ENCODE measurements at regions not wholly inside any gene's neighbourhood (a gene's known extent, or its start where the extent isn't known, plus 50 kb on each side); places are given as distances from the start of the nearest gene placed in this dataset.
A peak's percentile ranks its signal among the peaks of the same experiment; 100 is the strongest.

DNA sequence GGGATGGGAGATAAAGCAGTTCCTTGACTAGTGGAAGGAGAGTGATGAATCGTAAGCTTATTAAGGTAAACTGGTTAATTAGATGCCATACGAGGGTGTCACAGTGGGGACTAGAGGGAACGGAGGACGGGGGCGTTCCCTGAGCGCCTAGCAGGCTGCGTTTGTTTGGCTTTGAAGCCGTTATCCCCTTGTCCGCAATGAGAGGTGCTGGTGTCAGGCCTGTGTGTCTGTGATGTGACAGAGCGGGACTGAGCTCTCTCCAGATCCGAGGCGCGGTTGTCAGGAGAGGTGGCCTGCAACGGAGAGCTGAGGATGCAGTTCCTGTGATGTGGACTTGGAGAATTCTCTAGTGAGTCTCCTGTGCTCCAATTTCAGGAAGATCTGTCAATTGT lies 60.0 kb upstream of the PRPS1L1 start:
- no peak overlapping the region for H4K91ac ChIP-seq (ENCODE audit: low read depth, low read length, poor library complexity)
- peak overlapping the region in 1 of 2 donors; percentile 80 for H3K4me3 ChIP-seq (ENCODE audit: low read length in 2 of 2)
- peak overlapping the region; percentile 96 for H2AFZ ChIP-seq (ENCODE audit: low read length)
- H3K18ac ChIP-seq (ENCODE audit: low read length), result no peak overlapping the region
- H2BK5ac ChIP-seq (ENCODE audit: low read length), result no peak overlapping the region
- no peak overlapping the region for H3K27ac ChIP-seq (replicated peaks; ENCODE audit: low read length)
- peak; percentile 11 for DNase-seq (ENCODE audit: low spot score)
- H3K9ac ChIP-seq (ENCODE audit: low read depth, low read length, poor library complexity), result no peak overlapping the region
- peaks cover 2 to 58% (median 20%) of the 10 kb centered on the region in 3 experiments for H3K27me3 ChIP-seq (ENCODE audit: control insufficient read depth in 3 of 3, insufficient read depth in 3 of 3, low read depth in 1 of 3, low read length in 3 of 3)
- H2BK12ac ChIP-seq (ENCODE audit: low read length), result no peak overlapping the region
- H3K4me2 ChIP-seq (ENCODE audit: insufficient read depth, low read length, poor library complexity, severe bottlenecking), result peak overlapping the region; percentile 89
- peaks cover 0 to 2% of the 10 kb centered on the region in 2 donors for H3K9me3 ChIP-seq (replicated peaks in 1 of 2; ENCODE audit: control insufficient read depth in 2 of 2, insufficient read depth in 1 of 2, low read depth in 1 of 2, low read length in 2 of 2)
- H2AK5ac ChIP-seq (ENCODE audit: low read depth, low read length), result no peak overlapping the region
- peaks cover 7 to 9% of the 10 kb centered on the region in 2 donors for H3K4me1 ChIP-seq (ENCODE audit: control insufficient read depth in 2 of 2, insufficient read depth in 1 of 2, low read depth in 1 of 2, low read length in 2 of 2)
- peak overlapping the region; percentile 57 for H3K23ac ChIP-seq (ENCODE audit: low read depth, low read length, poor library complexity)
- no CpG with 5 or more reads among the region's 14 CpGs for WGBS, 2 donors (ENCODE audit: extremely low coverage in 2 of 2, insufficient read length in 2 of 2, insufficient replicate concordance in 1 of 2)
- no peak overlapping the region for H3K4ac ChIP-seq (ENCODE audit: low read length)
- H2BK120ac ChIP-seq (ENCODE audit: low read depth, low read length), result no peak overlapping the region
- H3K14ac ChIP-seq (ENCODE audit: low read length), result no peak overlapping the region
- H3K36me3 ChIP-seq (replicated peaks in 1 of 2; ENCODE audit: control insufficient read depth in 2 of 2, insufficient read depth in 2 of 2, low read length in 2 of 2), result no peaks in the 10 kb centered on the region
- H2BK15ac ChIP-seq (ENCODE audit: low read length), result no peak overlapping the region
- H4K8ac ChIP-seq (ENCODE audit: low read depth, low read length), result no peak overlapping the region
- peaks cover 1% of the 10 kb centered on the region for H3K79me1 ChIP-seq (ENCODE audit: low read depth, low read length)

- Histone ChIP-seq H2BK12ac (ENCODE audit: low read length) (no peak overlapping the region), H3K14ac (ENCODE audit: low read length) (no peak overlapping the region), H2AFZ (ENCODE audit: low read length) (no peak overlapping the region), H3K36me3 (replicated peaks in 1 of 2; ENCODE audit: control insufficient read depth in 2 of 2, insufficient read depth in 2 of 2, low read length in 2 of 2) (no peaks in the 10 kb centered on the region), H2BK5ac (ENCODE audit: low read length) (no peak overlapping the region), H3K18ac (ENCODE audit: low read length) (no peak overlapping the region), H2BK15ac (ENCODE audit: low read length) (no peak overlapping the region), H3K27ac (replicated peaks; ENCODE audit: low read length) (no peak overlapping the region), H4K8ac (ENCODE audit: low read depth, low read length) (no peak overlapping the region), H3K4ac (ENCODE audit: low read length) (no peak overlapping the region), H3K9ac (ENCODE audit: low read depth, low read length, poor library complexity) (no peak overlapping the region), H2BK120ac (ENCODE audit: low read depth, low read length) (no peak overlapping the region), H3K4me2 (ENCODE audit: insufficient read depth, low read length, poor library complexity, severe bottlenecking) (no peak overlapping the region), H3K4me3 (ENCODE audit: low read length in 2 of 2) (no peak overlapping the region), H3K79me1 (ENCODE audit: low read depth, low read length) (no peaks in the 10 kb centered on the region), H3K4me1 (ENCODE audit: control insufficient read depth in 2 of 2, insufficient read depth in 1 of 2, low read depth in 1 of 2, low read length in 2 of 2) (no peaks in the 10 kb centered on the region), H4K91ac (ENCODE audit: low read depth, low read length, poor library complexity) (no peak overlapping the region), H3K23ac (ENCODE audit: low read depth, low read length, poor library complexity) (no peak overlapping the region), H3K27me3 (ENCODE audit: control insufficient read depth in 3 of 3, insufficient read depth in 3 of 3, low read depth in 1 of 3, low read length in 3 of 3) (no peaks in the 10 kb centered on the region), H3K9me3 (replicated peaks in 1 of 2; ENCODE audit: control insufficient read depth in 2 of 2, insufficient read depth in 1 of 2, low read depth in 1 of 2, low read length in 2 of 2) (no peaks in the 10 kb centered on the region), H2AK5ac (ENCODE audit: low read depth, low read length) (no peak overlapping the region)
- no CpG with 5 or more reads among the region's 2 CpGs for WGBS, 2 donors (ENCODE audit: extremely low coverage in 2 of 2, insufficient read length in 2 of 2, insufficient replicate concordance in 1 of 2)
- no peak for DNase-seq (ENCODE audit: low spot score)
Observed at GRCh38 chr7:18096087-18096486, 68.4 kb upstream of the PRPS1L1 start.

DNA sequence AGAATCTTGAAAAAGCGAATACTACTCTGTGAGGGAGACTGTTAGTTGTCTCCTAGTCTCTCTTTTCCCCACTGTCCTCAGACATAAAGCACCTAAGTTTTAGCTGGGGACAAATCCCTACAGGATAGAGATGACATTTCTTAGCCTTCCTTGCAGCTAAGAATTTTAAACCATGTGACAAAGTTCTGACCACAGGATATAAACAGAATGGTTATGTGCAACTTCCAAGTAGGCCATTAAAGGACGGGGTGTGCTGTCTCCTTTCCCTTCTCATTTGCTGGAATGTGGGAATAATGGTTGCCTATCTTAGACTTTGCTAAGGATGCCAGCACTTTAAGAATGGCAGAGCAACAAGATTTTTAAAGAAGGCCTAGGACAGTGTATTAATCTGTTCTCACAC lies 74.9 kb upstream of the PRPS1L1 start:
- Histone ChIP-seq H3K18ac (ENCODE audit: low read length) (no peak overlapping the region), H3K9ac (ENCODE audit: low read depth, low read length, poor library complexity) (no peak overlapping the region), H2BK15ac (ENCODE audit: low read length) (no peak overlapping the region), H3K27ac (replicated peaks; ENCODE audit: low read length) (no peak overlapping the region), H3K4ac (ENCODE audit: low read length) (no peak overlapping the region), H3K14ac (ENCODE audit: low read length) (no peak overlapping the region), H2BK12ac (ENCODE audit: low read length) (no peak overlapping the region), H3K4me3 (ENCODE audit: low read length in 2 of 2) (no peak overlapping the region), H4K8ac (ENCODE audit: low read depth, low read length) (no peak overlapping the region), H3K36me3 (replicated peaks in 1 of 2; ENCODE audit: control insufficient read depth in 2 of 2, insufficient read depth in 2 of 2, low read length in 2 of 2) (no peaks in the 10 kb centered on the region), H3K9me3 (replicated peaks in 1 of 2; ENCODE audit: control insufficient read depth in 2 of 2, insufficient read depth in 1 of 2, low read depth in 1 of 2, low read length in 2 of 2) (no peaks in the 10 kb centered on the region), H3K27me3 (ENCODE audit: control insufficient read depth in 3 of 3, insufficient read depth in 3 of 3, low read depth in 1 of 3, low read length in 3 of 3) (no peaks in the 10 kb centered on the region), H2AFZ (ENCODE audit: low read length) (no peak overlapping the region), H4K91ac (ENCODE audit: low read depth, low read length, poor library complexity) (no peak overlapping the region), H3K79me1 (ENCODE audit: low read depth, low read length) (no peaks in the 10 kb centered on the region), H2BK5ac (ENCODE audit: low read length) (no peak overlapping the region), H3K4me2 (ENCODE audit: insufficient read depth, low read length, poor library complexity, severe bottlenecking) (no peak overlapping the region), H3K4me1 (ENCODE audit: control insufficient read depth in 2 of 2, insufficient read depth in 1 of 2, low read depth in 1 of 2, low read length in 2 of 2) (no peaks in the 10 kb centered on the region), H2BK120ac (ENCODE audit: low read depth, low read length) (no peak overlapping the region), H3K23ac (ENCODE audit: low read depth, low read length, poor library complexity) (no peak overlapping the region), H2AK5ac (ENCODE audit: low read depth, low read length) (no peak overlapping the region)
- no peak for DNase-seq (ENCODE audit: low spot score)
- no CpG with 5 or more reads among the region's 2 CpGs for WGBS, 2 donors (ENCODE audit: extremely low coverage in 2 of 2, insufficient read length in 2 of 2, insufficient replicate concordance in 1 of 2)

GRCh38 chr7:18103436-18104218 lies 76.0 kb upstream of the PRPS1L1 start:
- Histone ChIP-seq H3K9ac (ENCODE audit: low read depth, low read length, poor library complexity) (no peak overlapping the region), H3K36me3 (replicated peaks in 1 of 2; ENCODE audit: control insufficient read depth in 2 of 2, insufficient read depth in 2 of 2, low read length in 2 of 2) (no peaks in the 10 kb centered on the region), H4K91ac (ENCODE audit: low read depth, low read length, poor library complexity) (no peak overlapping the region), H3K27me3 (ENCODE audit: control insufficient read depth in 3 of 3, insufficient read depth in 3 of 3, low read depth in 1 of 3, low read length in 3 of 3) (no peaks in the 10 kb centered on the region), H3K4ac (ENCODE audit: low read length) (no peak overlapping the region), H3K4me2 (ENCODE audit: insufficient read depth, low read length, poor library complexity, severe bottlenecking) (no peak overlapping the region), H3K79me1 (ENCODE audit: low read depth, low read length) (no peaks in the 10 kb centered on the region), H2AFZ (ENCODE audit: low read length) (no peak overlapping the region), H2BK120ac (ENCODE audit: low read depth, low read length) (no peak overlapping the region), H3K27ac (replicated peaks; ENCODE audit: low read length) (no peak overlapping the region), H3K23ac (ENCODE audit: low read depth, low read length, poor library complexity) (no peak overlapping the region), H2AK5ac (ENCODE audit: low read depth, low read length) (no peak overlapping the region), H2BK12ac (ENCODE audit: low read length) (no peak overlapping the region), H3K9me3 (replicated peaks in 1 of 2; ENCODE audit: control insufficient read depth in 2 of 2, insufficient read depth in 1 of 2, low read depth in 1 of 2, low read length in 2 of 2) (no peaks in the 10 kb centered on the region), H3K18ac (ENCODE audit: low read length) (no peak overlapping the region), H3K4me3 (ENCODE audit: low read length in 2 of 2) (peak overlapping the region in 1 of 2 donors; percentile 14), H2BK15ac (ENCODE audit: low read length) (no peak overlapping the region), H2BK5ac (ENCODE audit: low read length) (no peak overlapping the region), H3K14ac (ENCODE audit: low read length) (no peak overlapping the region), H4K8ac (ENCODE audit: low read depth, low read length) (no peak overlapping the region), H3K4me1 (ENCODE audit: control insufficient read depth in 2 of 2, insufficient read depth in 1 of 2, low read depth in 1 of 2, low read length in 2 of 2) (no peaks in the 10 kb centered on the region)
- WGBS, 2 donors (ENCODE audit: extremely low coverage in 2 of 2, insufficient read length in 2 of 2, insufficient replicate concordance in 1 of 2), result no CpG with 5 or more reads among the region's 15 CpGs
- DNase-seq (ENCODE audit: low spot score), result no peak
